ENCODE measurements at regions not wholly inside any gene's neighbourhood (a gene's known extent, or its start where the extent isn't known, plus 50 kb on each side); places are given as distances from the start of the nearest gene placed in this dataset.
"Not testable (repeated sequence)": the region's sequence is repeated elsewhere in the genome, so short reads cannot be mapped to it uniquely, and the experiment has no call there.

- H3K9ac ChIP-seq (ENCODE audit: low read length) = no peak overlapping the region
- no peaks in the 10 kb centered on the region for H3K79me2 ChIP-seq (ENCODE audit: low read length)
- H3K9me3 ChIP-seq (ENCODE audit: insufficient read depth, low read length) = no peaks in the 10 kb centered on the region
- no peak overlapping the region for H3K4me3 ChIP-seq (ENCODE audit: low read length)
- no peak overlapping the region for H2AFZ ChIP-seq (ENCODE audit: low read depth, low read length)
- H3K36me3 ChIP-seq (replicated peaks; ENCODE audit: low read depth, low read length) = no peaks in the 10 kb centered on the region
- no peaks in the 10 kb centered on the region for H3K27me3 ChIP-seq (ENCODE audit: low read depth, low read length)
- H3K27ac ChIP-seq (ENCODE audit: low read length) = no peak overlapping the region
- no peak overlapping the region for H3K4me2 ChIP-seq (ENCODE audit: low read length)
- TF ChIP-seq CTCF (IDR thresholded peaks at IDR 0.05; ENCODE audit: low read depth, low read length) = no peak
- TF ChIP-seq EZH2phosphoT487 (IDR thresholded peaks at IDR 0.05; ENCODE audit: low read depth) = no peak
- H4K20me1 ChIP-seq (ENCODE audit: insufficient read depth, low read length) = no peaks in the 10 kb centered on the region
- peaks cover 5% of the 10 kb centered on the region; the same call in 1 of the 2 replicates for H3K4me1 ChIP-seq (ENCODE audit: low read length)
These were observed 131.0 kb upstream of the PALS2 start for GRCh38 chr7:24442170-24442777.

DNA sequence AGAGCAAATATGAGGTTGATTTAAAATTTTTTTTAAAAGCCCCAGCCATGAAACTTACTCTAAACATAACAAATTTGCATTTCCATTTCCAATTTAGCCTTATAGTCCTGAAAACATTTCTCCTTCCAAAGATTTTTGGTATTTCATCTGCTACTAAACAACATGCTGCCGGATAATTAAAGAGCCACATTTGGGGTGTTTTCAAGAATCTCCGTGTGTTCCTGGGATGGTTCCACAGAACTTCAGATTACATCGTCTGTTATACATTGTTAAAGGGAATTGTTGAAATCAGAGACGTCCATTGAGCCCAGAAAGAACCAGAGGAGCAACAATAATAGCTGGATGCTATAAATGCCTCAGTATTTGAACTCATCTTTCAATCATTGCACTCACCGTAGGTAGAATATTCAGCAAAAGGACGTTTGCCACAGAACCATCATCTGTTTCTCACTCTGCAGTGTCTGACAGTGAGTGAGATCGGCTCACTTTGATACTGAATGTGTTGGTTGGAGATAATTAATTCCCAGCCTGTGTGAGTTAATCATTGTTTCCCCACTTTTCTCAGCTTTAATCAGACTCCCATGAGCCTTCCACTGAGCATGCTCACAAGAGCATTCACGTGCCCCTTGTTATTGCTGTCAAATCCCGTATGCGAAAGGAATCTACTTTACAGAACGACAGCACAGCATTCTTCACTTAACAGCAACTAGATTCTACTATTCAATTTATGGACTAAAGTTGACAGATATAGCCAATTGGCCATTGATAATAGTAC, 128.4 kb upstream of the PALS2 start:
- no peaks in the 10 kb centered on the region for H3K9me3 ChIP-seq (ENCODE audit: insufficient read depth, low read length)
- H3K4me1 ChIP-seq (ENCODE audit: low read length) = peaks cover 5% of the 10 kb centered on the region; the same call in 1 of the 2 replicates
- H3K4me3 ChIP-seq (ENCODE audit: low read length) = no peak overlapping the region
- no peaks in the 10 kb centered on the region for H4K20me1 ChIP-seq (ENCODE audit: insufficient read depth, low read length)
- H3K9ac ChIP-seq (ENCODE audit: low read length) = no peak overlapping the region
- no peaks in the 10 kb centered on the region for H3K79me2 ChIP-seq (ENCODE audit: low read length)
- TF ChIP-seq CTCF (IDR thresholded peaks at IDR 0.05; ENCODE audit: low read depth, low read length) = no peak
- no peak for TF ChIP-seq EZH2phosphoT487 (IDR thresholded peaks at IDR 0.05; ENCODE audit: low read depth)
- H3K36me3 ChIP-seq (replicated peaks; ENCODE audit: low read depth, low read length) = no peaks in the 10 kb centered on the region
- no peaks in the 10 kb centered on the region for H3K27me3 ChIP-seq (ENCODE audit: low read depth, low read length)
- H3K27ac ChIP-seq (ENCODE audit: low read length) = no peak overlapping the region
- H3K4me2 ChIP-seq (ENCODE audit: low read length) = no peak overlapping the region
- H2AFZ ChIP-seq (ENCODE audit: low read depth, low read length) = no peak overlapping the region

- H3K79me2 ChIP-seq (ENCODE audit: low read length) = no peaks in the 10 kb centered on the region
- TF ChIP-seq EZH2phosphoT487 (IDR thresholded peaks at IDR 0.05; ENCODE audit: low read depth) (no peak), CTCF (IDR thresholded peaks at IDR 0.05; ENCODE audit: low read depth, low read length) (no peak)
- H3K4me3 ChIP-seq (ENCODE audit: low read length) = no peak overlapping the region
- H3K36me3 ChIP-seq (replicated peaks; ENCODE audit: low read depth, low read length) = no peaks in the 10 kb centered on the region
- no peaks in the 10 kb centered on the region for H3K4me1 ChIP-seq (ENCODE audit: low read length)
- H4K20me1 ChIP-seq (ENCODE audit: insufficient read depth, low read length) = no peaks in the 10 kb centered on the region
- no peaks in the 10 kb centered on the region for H3K9me3 ChIP-seq (ENCODE audit: insufficient read depth, low read length)
- H3K9ac ChIP-seq (ENCODE audit: low read length) = no peak overlapping the region
- H3K27me3 ChIP-seq (ENCODE audit: low read depth, low read length) = no peaks in the 10 kb centered on the region
- no peak overlapping the region for H3K27ac ChIP-seq (ENCODE audit: low read length)
- no peak overlapping the region for H3K4me2 ChIP-seq (ENCODE audit: low read length)
- no peak overlapping the region for H2AFZ ChIP-seq (ENCODE audit: low read depth, low read length)
These were observed 125.2 kb upstream of the PALS2 start for GRCh38 chr7:24448038-24448437.

DNA sequence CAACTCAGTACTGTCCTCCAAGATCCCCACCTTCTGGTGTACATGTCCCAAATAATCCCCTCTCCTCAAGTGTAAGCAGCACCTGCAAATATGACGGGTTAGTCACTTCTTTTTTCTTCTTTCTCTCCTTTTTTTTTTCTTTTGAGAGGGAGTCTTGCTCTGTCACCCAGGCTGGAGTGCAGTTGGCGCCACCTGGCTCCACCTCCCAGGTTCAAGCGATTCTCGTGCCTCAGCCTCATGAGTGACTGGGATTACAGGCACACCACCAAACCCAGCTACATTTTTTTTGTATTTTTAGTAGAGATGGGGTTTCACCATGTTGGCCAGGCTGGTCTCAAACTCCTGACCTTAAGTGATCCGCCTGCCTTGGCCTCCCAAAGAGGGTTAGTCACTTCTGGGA, 123.8 kb upstream of the PALS2 start:
- not testable (repeated sequence) for H3K4me2 ChIP-seq (ENCODE audit: low read length); H2AFZ ChIP-seq (ENCODE audit: low read depth, low read length); H3K4me3 ChIP-seq (ENCODE audit: low read length); H3K9ac ChIP-seq (ENCODE audit: low read length); H3K27me3 ChIP-seq (ENCODE audit: low read depth, low read length); H3K36me3 ChIP-seq (replicated peaks; ENCODE audit: low read depth, low read length); H3K9me3 ChIP-seq (ENCODE audit: insufficient read depth, low read length); H4K20me1 ChIP-seq (ENCODE audit: insufficient read depth, low read length); H3K27ac ChIP-seq (ENCODE audit: low read length); H3K4me1 ChIP-seq (ENCODE audit: low read length); H3K79me2 ChIP-seq (ENCODE audit: low read length)

Data from OCI-LY3 (cell line).